ENCODE measurements at regions not wholly inside any gene's neighbourhood (a gene's known extent, or its start where the extent isn't known, plus 50 kb on each side); places are given as distances from the start of the nearest gene placed in this dataset.

DNA sequence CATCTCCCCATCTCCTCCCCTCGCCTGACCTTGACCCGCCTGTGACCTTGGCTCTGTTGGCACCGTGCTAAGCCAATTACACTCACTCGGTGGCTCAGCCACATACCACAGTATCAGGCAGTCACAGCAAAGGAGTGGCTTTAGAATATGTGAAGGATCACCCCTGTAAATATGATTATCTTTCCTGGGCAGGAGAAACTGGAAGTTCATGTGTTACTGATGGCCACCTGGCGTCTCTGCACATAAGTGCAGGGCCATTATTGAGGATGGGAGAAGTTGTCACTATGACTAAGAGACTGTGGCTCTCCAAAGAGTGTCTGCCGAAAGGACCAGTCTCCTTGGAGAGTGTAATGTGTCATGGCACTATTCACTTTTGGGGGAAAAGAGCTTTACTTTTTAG is 116.9 kb upstream of the S1PR3 start:
- Histone ChIP-seq H3K4me3 (ENCODE audit: extremely low read depth in 1 of 4, insufficient read depth in 2 of 4, low read depth in 3 of 4, low read length in 4 of 4) (no peak overlapping the region), H3K9me3 (ENCODE audit: insufficient read depth in 2 of 2, low read depth in 1 of 2, low read length in 1 of 2) (peaks cover 0 to under 1% of the 10 kb centered on the region in 2 experiments; a peak in 2 of 4 replicates), H3K4ac (replicated peaks; ENCODE audit: insufficient read length, low read depth, low read length) (no peak overlapping the region), H3K56ac (replicated peaks; ENCODE audit: insufficient read length, low read depth, low read length) (no peak overlapping the region), H3K27ac (ENCODE audit: low read depth, low read length) (no peak overlapping the region), H4K20me1 (replicated peaks in 1 of 2; ENCODE audit: control insufficient read depth in 1 of 2, insufficient read depth in 2 of 2, low read length in 2 of 2) (no peaks in the 10 kb centered on the region), H4K5ac (ENCODE audit: insufficient read length, low read depth, low read length) (no peak overlapping the region), H3K23ac (ENCODE audit: insufficient read length) (no peak overlapping the region), H2AK5ac (ENCODE audit: low read depth, low read length) (no peak overlapping the region), H3K27me3 (replicated peaks in 1 of 4; ENCODE audit: control insufficient read depth in 3 of 4, extremely low read depth in 1 of 4, insufficient read depth in 3 of 4, low read length in 3 of 4) (no peaks in the 10 kb centered on the region), H3K18ac (ENCODE audit: extremely low read depth, low read length) (no peak overlapping the region), H2BK5ac (ENCODE audit: low read depth, low read length) (no peak overlapping the region), H2BK15ac (ENCODE audit: low read length) (no peak overlapping the region), H3K4me1 (replicated peaks in 1 of 4; ENCODE audit: control insufficient read depth in 3 of 4, insufficient read depth in 4 of 4, low read length in 3 of 4) (no peaks in the 10 kb centered on the region), H3K79me2 (ENCODE audit: control insufficient read depth in 1 of 2, insufficient read depth in 2 of 2, low read length in 2 of 2) (no peaks in the 10 kb centered on the region), H3K4me2 (ENCODE audit: insufficient read depth in 1 of 2, low read depth in 2 of 2, low read length in 2 of 2) (no peak overlapping the region), H3K23me2 (ENCODE audit: low read depth, low read length) (no peaks in the 10 kb centered on the region), H3K14ac (ENCODE audit: insufficient read length) (no peak overlapping the region), H3K79me1 (ENCODE audit: low read depth, low read length) (no peaks in the 10 kb centered on the region), H3K9ac (replicated peaks in 1 of 4; ENCODE audit: extremely low read depth in 1 of 4, low read depth in 3 of 4, low read length in 3 of 4) (no peak overlapping the region), H4K8ac (ENCODE audit: extremely low read depth, insufficient read depth, low read length) (no peak overlapping the region), H4K91ac (replicated peaks; ENCODE audit: insufficient read length, low read length) (no peak overlapping the region), H2AFZ (ENCODE audit: low read length) (no peak overlapping the region), H2BK20ac (ENCODE audit: low read length) (no peak overlapping the region), H2BK12ac (ENCODE audit: low read depth, low read length) (no peak overlapping the region), H2BK120ac (replicated peaks; ENCODE audit: low read depth, low read length) (no peak overlapping the region), H3K36me3 (ENCODE audit: control insufficient read depth in 2 of 4, insufficient read depth in 4 of 4, low read length in 3 of 4) (no peaks in the 10 kb centered on the region)
- POLR2A ChIA-PET (ENCODE audit: partially characterized antibody) = no interaction called here
- WGBS, 2 experiments (ENCODE audit: extremely low coverage in 1 of 2, insufficient coverage in 1 of 2, insufficient read length in 1 of 2, insufficient replicate concordance in 2 of 2, low coverage in 1 of 2, low lambda C conversion rate in 2 of 2, missing lambda C conversion rate in 1 of 2) = 86% methylated on average over 6 of the region's 6 CpGs; no CpG with 5 or more reads in 1 of the 2 experiments
- DNase-seq (ENCODE audit: low read depth in 1 of 2, low spot score in 2 of 2) (no peak), FAIRE-seq (no peak)
- CTCF ChIA-PET (ENCODE audit: partially characterized antibody) = no interaction called here
- TF ChIP-seq RFX5 (IDR thresholded peaks at IDR 0.05; ENCODE audit: borderline replicate concordance, low read depth, low read length) = no peak
- no peak for TF ChIP-seq SRF (IDR thresholded peaks at IDR 0.05; ENCODE audit: low read depth, low read length)
- TF ChIP-seq BACH1 (IDR thresholded peaks at IDR 0.05; ENCODE audit: low read length) = no peak
- TF ChIP-seq POLR2AphosphoS5 (IDR thresholded peaks at IDR 0.05; ENCODE audit: low read depth, low read length) = no peak
- no peak for TF ChIP-seq JUN (IDR thresholded peaks at IDR 0.05; ENCODE audit: low read depth, low read length)
- no peak for TF ChIP-seq RBBP5 (IDR thresholded peaks at IDR 0.05; ENCODE audit: borderline replicate concordance, low read depth, low read length)
- TF ChIP-seq BRCA1 (IDR thresholded peaks at IDR 0.05; ENCODE audit: low read depth, low read length) = no peak
- TF ChIP-seq TBP (IDR thresholded peaks at IDR 0.05; ENCODE audit: low read depth, low read length) = no peak
- no peak for TF ChIP-seq KDM4A (IDR thresholded peaks at IDR 0.05; ENCODE audit: low read depth, low read length, severe bottlenecking)
- TF ChIP-seq ASH2L (IDR thresholded peaks at IDR 0.05; ENCODE audit: low read length) = no peak
- no peak for TF ChIP-seq YY1 (IDR thresholded peaks at IDR 0.05; ENCODE audit: low read depth, low read length)
- TF ChIP-seq POLR2A (IDR thresholded peaks at IDR 0.05; ENCODE audit: control extremely low read depth in 1 of 2, low read depth in 2 of 2, low read length in 2 of 2) = no peak
- TF ChIP-seq TAF7 (optimal IDR thresholded peaks at IDR 0.05; ENCODE audit: borderline replicate concordance, low read depth, low read length) = no peak
- TF ChIP-seq RNF2 (IDR thresholded peaks at IDR 0.05; ENCODE audit: borderline replicate concordance, low read depth, low read length, missing control alignments, poor library complexity, severe bottlenecking) = no peak
- TF ChIP-seq POU5F1 (IDR thresholded peaks at IDR 0.05; ENCODE audit: low read depth, low read length) = no peak

All from H1 (cell line).